Neural progenitor cell (in vitro differentiated cells): ENCODE measurements at regions not wholly inside any gene's neighbourhood (a gene's known extent, or its start where the extent isn't known, plus 50 kb on each side); places are given as distances from the start of the nearest gene placed in this dataset.

ENCODE experiments used
- EZH2 ChIP-seq: fragments of 200-600 bp; sonication (generic); IDR thresholded peaks from 2 replicates; pipeline ENCODE4 v1.6.1; 2017; ENCODE audit warnings: antibody characterized with exemption, mild to moderate bottlenecking, moderate library complexity
- EZH2phosphoT487 ChIP-seq: fragments of 200-600 bp; sonication (generic); IDR thresholded peaks from 2 replicates; pipeline ENCODE4 v1.6.1; 2017; ENCODE audit warnings: antibody characterized with exemption
- TF ChIP-seq, protein P1 (sequence below): fragments of 200-600 bp; sonication (generic); IDR thresholded peaks from 2 replicates; pipeline ENCODE4 v1.5.1; 2017; ENCODE audit warnings: antibody characterized with exemption, mild to moderate bottlenecking

DNA sequence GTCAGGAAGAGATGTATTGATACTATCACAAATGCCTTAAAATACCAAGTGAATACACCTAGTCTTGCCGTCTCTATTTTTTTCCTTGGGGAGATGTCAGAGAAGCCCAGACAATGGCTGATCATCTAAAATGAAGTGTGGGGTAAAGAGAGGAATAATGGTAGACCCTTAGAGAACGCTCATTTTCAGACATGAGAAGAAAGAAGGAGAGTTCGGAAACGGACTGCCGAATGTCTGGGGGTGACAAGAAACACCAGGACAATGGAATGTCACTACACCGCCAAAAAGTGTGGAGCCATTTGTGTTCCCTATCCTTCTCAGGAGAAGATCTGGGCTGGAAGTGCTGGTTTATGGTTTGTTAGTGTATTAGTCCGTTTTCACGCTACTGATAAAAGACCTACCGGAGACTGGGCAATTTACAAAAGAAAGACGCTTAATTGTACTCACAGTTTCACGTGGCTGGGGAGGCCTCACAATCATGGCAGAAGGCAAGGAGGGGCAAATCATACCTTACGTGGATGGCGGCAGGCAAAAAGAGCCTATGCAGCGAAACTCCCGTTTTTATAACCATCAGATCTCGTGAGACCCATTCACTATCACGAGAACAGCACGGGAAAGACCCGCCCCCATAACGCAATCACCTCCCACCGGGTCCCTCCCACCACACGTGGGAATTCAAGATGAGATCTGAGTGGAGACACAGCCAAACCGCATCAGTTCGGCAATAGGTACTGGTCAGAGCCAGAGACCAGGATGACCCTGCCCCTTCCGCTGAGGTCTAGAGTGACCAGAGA lies 743.7 kb downstream of the GALR1 start:
- TF ChIP-seq, protein P1, sequence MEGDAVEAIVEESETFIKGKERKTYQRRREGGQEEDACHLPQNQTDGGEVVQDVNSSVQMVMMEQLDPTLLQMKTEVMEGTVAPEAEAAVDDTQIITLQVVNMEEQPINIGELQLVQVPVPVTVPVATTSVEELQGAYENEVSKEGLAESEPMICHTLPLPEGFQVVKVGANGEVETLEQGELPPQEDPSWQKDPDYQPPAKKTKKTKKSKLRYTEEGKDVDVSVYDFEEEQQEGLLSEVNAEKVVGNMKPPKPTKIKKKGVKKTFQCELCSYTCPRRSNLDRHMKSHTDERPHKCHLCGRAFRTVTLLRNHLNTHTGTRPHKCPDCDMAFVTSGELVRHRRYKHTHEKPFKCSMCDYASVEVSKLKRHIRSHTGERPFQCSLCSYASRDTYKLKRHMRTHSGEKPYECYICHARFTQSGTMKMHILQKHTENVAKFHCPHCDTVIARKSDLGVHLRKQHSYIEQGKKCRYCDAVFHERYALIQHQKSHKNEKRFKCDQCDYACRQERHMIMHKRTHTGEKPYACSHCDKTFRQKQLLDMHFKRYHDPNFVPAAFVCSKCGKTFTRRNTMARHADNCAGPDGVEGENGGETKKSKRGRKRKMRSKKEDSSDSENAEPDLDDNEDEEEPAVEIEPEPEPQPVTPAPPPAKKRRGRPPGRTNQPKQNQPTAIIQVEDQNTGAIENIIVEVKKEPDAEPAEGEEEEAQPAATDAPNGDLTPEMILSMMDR = no peak
- no peak for TF ChIP-seq EZH2
- no peak for TF ChIP-seq EZH2phosphoT487
